H1 (cell line): ENCODE measurements at regions not wholly inside any gene's neighbourhood (a gene's known extent, or its start where the extent isn't known, plus 50 kb on each side); places are given as distances from the start of the nearest gene placed in this dataset.

ENCODE experiments used
- CTCF ChIA-PET: fragments of 300-600 bp; sonication (Branson Sonifier 250); formaldehyde crosslinking; loops from one replicate; lab custom pipeline; 2021; ENCODE audit not compliant: partially characterized antibody; lab: Charles Lee
- POLR2A ChIA-PET: fragments of 300-600 bp; sonication (Branson Sonifier 250); formaldehyde crosslinking; loops from one replicate; lab custom pipeline; 2021; ENCODE audit warnings: inconsistent platforms; ENCODE audit not compliant: partially characterized antibody; lab: Charles Lee
- DNase-seq, 2 experiments: peaks; one replicate each; pipeline versions ENCODE4 v3.0.0 to v3.0.0-alpha.2; 2010 to 2022; ENCODE audit warnings: low spot score in 2 of 2, low read depth in 1 of 2, mixed read lengths in 1 of 2
- FAIRE-seq: peaks from 2 replicates; lab custom pipeline; 2011; peaks lifted over from hg19 to GRCh38; lab: Jason Lieb, UNC
- H2AFZ ChIP-seq: 2 replicates; pipeline ENCODE4 v1.8.1; 2012; ENCODE audit warnings: low read length, inconsistent platforms
- H2AK5ac ChIP-seq: 2 replicates; pipeline ENCODE4 v1.6.1; 2013; ENCODE audit warnings: low read depth, low read length
- H2BK120ac ChIP-seq: replicated peaks from 2 replicates; pipeline ENCODE3; 2013; ENCODE audit warnings: low read depth, low read length, inconsistent platforms
- H2BK12ac ChIP-seq: 2 replicates; pipeline ENCODE4 v1.6.1; 2013; ENCODE audit warnings: low read depth, low read length
- H2BK15ac ChIP-seq: 2 replicates; pipeline ENCODE4 v1.6.1; 2013; ENCODE audit warnings: low read length
- H2BK20ac ChIP-seq: 2 replicates; pipeline ENCODE4 v1.6.1; 2013; ENCODE audit warnings: low read length
- H2BK5ac ChIP-seq: 2 replicates; pipeline ENCODE4 v1.6.1; 2013; ENCODE audit warnings: low read depth, low read length
- H3K14ac ChIP-seq: 2 replicates; pipeline ENCODE4 v1.6.1; 2013; ENCODE audit warnings: inconsistent platforms; ENCODE audit not compliant: insufficient read length
- H3K18ac ChIP-seq: 2 replicates; pipeline ENCODE4 v1.6.1; 2013; ENCODE audit warnings: low read length; ENCODE audit errors: extremely low read depth
- H3K23ac ChIP-seq: 2 replicates; pipeline ENCODE4 v1.6.1; 2013; ENCODE audit warnings: inconsistent platforms; ENCODE audit not compliant: insufficient read length
- H3K23me2 ChIP-seq: 2 replicates; pipeline ENCODE4 v1.6.1; 2013; ENCODE audit warnings: low read depth, low read length
- H3K27ac ChIP-seq: 2 replicates; pipeline ENCODE4 v1.6.1; 2011; ENCODE audit warnings: low read depth, low read length, inconsistent platforms
- H3K27me3 ChIP-seq, 4 experiments: replicated peaks in 1 of 4; 1 replicate in 1 of 4; 2 replicates in 3 of 4; pipeline versions ENCODE4 v1.6.1 to v1.8.1; 2011 to 2013; ENCODE audit warnings: low read length in 3 of 4, mild to moderate bottlenecking in 3 of 4, inconsistent platforms in 2 of 4, mixed read lengths in 2 of 4, moderate library complexity in 1 of 4; ENCODE audit not compliant: control insufficient read depth in 3 of 4, insufficient read depth in 3 of 4; ENCODE audit errors: extremely low read depth in 1 of 4
- H3K36me3 ChIP-seq, 4 experiments: 2 replicates each; pipeline versions ENCODE4 v1.6.1 to v1.8.1; 2011 to 2013; ENCODE audit warnings: mild to moderate bottlenecking in 4 of 4, low read length in 3 of 4, moderate library complexity in 2 of 4, control low read depth in 1 of 4, inconsistent platforms in 1 of 4; ENCODE audit not compliant: insufficient read depth in 4 of 4, control insufficient read depth in 2 of 4
- H3K4ac ChIP-seq: replicated peaks from 2 replicates; pipeline ENCODE3; 2013; ENCODE audit warnings: low read length, low read depth, mixed read lengths, inconsistent platforms; ENCODE audit not compliant: insufficient read length
- H3K4me1 ChIP-seq, 4 experiments: replicated peaks in 1 of 4; 1 replicate in 1 of 4; 2 replicates in 3 of 4; pipeline versions ENCODE4 v1.6.1 to v1.8.1; 2011 to 2013; ENCODE audit warnings: low read length in 3 of 4, inconsistent platforms in 2 of 4, mixed read lengths in 1 of 4; ENCODE audit not compliant: insufficient read depth in 4 of 4, control insufficient read depth in 3 of 4
- H3K4me2 ChIP-seq, 2 experiments: 2 replicates each; pipeline versions ENCODE4 v1.6.1 to v1.8.1; 2011 to 2013; ENCODE audit warnings: low read depth in 2 of 2, low read length in 2 of 2, control low read depth in 1 of 2, inconsistent platforms in 1 of 2, mild to moderate bottlenecking in 1 of 2; ENCODE audit not compliant: insufficient read depth in 1 of 2
- H3K4me3 ChIP-seq, 4 experiments: fragments of 200-600, 300-600 bp in 1 of 4; sonication (generic), shearing (Covaris generic), sonication (Bioruptor Twin) in 1 of 4; 2 replicates each; pipeline versions ENCODE4 v1.5.1 to v1.8.1; 2011 to 2016; ENCODE audit warnings: low read length in 4 of 4, low read depth in 3 of 4, control low read depth in 2 of 4, inconsistent platforms in 2 of 4, mild to moderate bottlenecking in 2 of 4, mixed read lengths in 1 of 4, moderate library complexity in 1 of 4; ENCODE audit not compliant: insufficient read depth in 2 of 4; ENCODE audit errors: extremely low read depth in 1 of 4
- H3K56ac ChIP-seq: replicated peaks from 2 replicates; pipeline ENCODE3; 2013; ENCODE audit warnings: low read depth, mild to moderate bottlenecking, mixed read lengths, low read length, inconsistent platforms; ENCODE audit not compliant: insufficient read length
- H3K79me1 ChIP-seq: 2 replicates; pipeline ENCODE4 v1.6.1; 2013; ENCODE audit warnings: low read depth, low read length, control low read depth
- H3K79me2 ChIP-seq, 2 experiments: 2 replicates each; pipeline versions ENCODE4 v1.6.1 to v1.8.1; 2012 to 2013; ENCODE audit warnings: low read length in 2 of 2, mild to moderate bottlenecking in 2 of 2, inconsistent platforms in 1 of 2; ENCODE audit not compliant: insufficient read depth in 2 of 2, control insufficient read depth in 1 of 2
- H3K9ac ChIP-seq, 4 experiments: replicated peaks in 1 of 4; 1 replicate in 1 of 4; 2 replicates in 3 of 4; pipeline versions ENCODE4 v1.6.1 to v1.8.1; 2011 to 2013; ENCODE audit warnings: low read depth in 3 of 4, low read length in 3 of 4, control low read depth in 2 of 4, mild to moderate bottlenecking in 2 of 4, moderate library complexity in 2 of 4, inconsistent platforms in 1 of 4; ENCODE audit errors: extremely low read depth in 1 of 4
- H3K9me3 ChIP-seq, 2 experiments: 2 replicates each; pipeline versions ENCODE4 v1.6.1 to v1.8.1; 2012 to 2013; ENCODE audit warnings: mild to moderate bottlenecking in 2 of 2, moderate library complexity in 2 of 2, control low read depth in 1 of 2, inconsistent platforms in 1 of 2, low read depth in 1 of 2, low read length in 1 of 2, mixed read lengths in 1 of 2; ENCODE audit not compliant: insufficient read depth in 2 of 2
- H4K20me1 ChIP-seq, 2 experiments: replicated peaks in 1 of 2; 2 replicates each; pipeline versions ENCODE3 to v1.8.1; 2011 to 2013; ENCODE audit warnings: inconsistent platforms in 2 of 2, low read length in 2 of 2, mild to moderate bottlenecking in 1 of 2; ENCODE audit not compliant: insufficient read depth in 2 of 2, control insufficient read depth in 1 of 2
- H4K5ac ChIP-seq: 2 replicates; pipeline ENCODE4 v1.6.1; 2013; ENCODE audit warnings: low read length, low read depth, mixed read lengths, inconsistent platforms; ENCODE audit not compliant: insufficient read length
- H4K8ac ChIP-seq: 2 replicates; pipeline ENCODE4 v1.8.0; 2013; ENCODE audit warnings: mild to moderate bottlenecking, moderate library complexity, low read length, inconsistent platforms; ENCODE audit not compliant: insufficient read depth; ENCODE audit errors: extremely low read depth
- H4K91ac ChIP-seq: replicated peaks from 2 replicates; pipeline ENCODE3; 2013; ENCODE audit warnings: low read length, mixed read lengths, inconsistent platforms; ENCODE audit not compliant: insufficient read length
- GABPA ChIP-seq: IDR thresholded peaks from 2 replicates; pipeline ENCODE4 v1.6.1; 2011; ENCODE audit warnings: mild to moderate bottlenecking, low read length, moderate library complexity, borderline replicate concordance; ENCODE audit not compliant: insufficient read depth
- HDAC6 ChIP-seq: IDR thresholded peaks from one replicate; pipeline ENCODE4 v1.7.1; 2012; ENCODE audit warnings: low read depth, mild to moderate bottlenecking, inconsistent platforms, low read length, moderate library complexity
- POLR2A ChIP-seq, 2 experiments: IDR thresholded peaks; 1 replicate in 1 of 2; 2 replicates in 1 of 2; pipeline ENCODE4 v1.6.1; 2011; ENCODE audit warnings: low read depth in 2 of 2, low read length in 2 of 2, mild to moderate bottlenecking in 2 of 2; ENCODE audit errors: control extremely low read depth in 1 of 2
- SAP30 ChIP-seq: fragments of 300-600 bp; sonication (generic); IDR thresholded peaks from 2 replicates; pipeline ENCODE4 v1.7.1; 2012; ENCODE audit warnings: low read length, moderate library complexity, mild to moderate bottlenecking, inconsistent platforms; ENCODE audit not compliant: insufficient read depth, insufficient replicate concordance
- TBP ChIP-seq: IDR thresholded peaks from 2 replicates; pipeline ENCODE4 v1.6.1; 2011; ENCODE audit warnings: low read depth, low read length, improper control_type of control experiment
- WGBS, 2 experiments: shearing (Covaris generic) in 1 of 2; methylation state at CpG; one replicate each; pipeline versions ENCODE4 v1.1.6 to v1.1.7; 2013 to 2015; ENCODE audit warnings: low lambda C conversion rate in 2 of 2, mixed read lengths in 2 of 2, inconsistent platforms in 1 of 2, low coverage in 1 of 2, missing lambda C conversion rate in 1 of 2; ENCODE audit not compliant: insufficient replicate concordance in 2 of 2, insufficient coverage in 1 of 2, insufficient read length in 1 of 2; ENCODE audit errors: extremely low coverage in 1 of 2, missing lambda C conversion rate in 1 of 2; 5-methylcytosine and 5-hydroxymethylcytosine counted together

DNA sequence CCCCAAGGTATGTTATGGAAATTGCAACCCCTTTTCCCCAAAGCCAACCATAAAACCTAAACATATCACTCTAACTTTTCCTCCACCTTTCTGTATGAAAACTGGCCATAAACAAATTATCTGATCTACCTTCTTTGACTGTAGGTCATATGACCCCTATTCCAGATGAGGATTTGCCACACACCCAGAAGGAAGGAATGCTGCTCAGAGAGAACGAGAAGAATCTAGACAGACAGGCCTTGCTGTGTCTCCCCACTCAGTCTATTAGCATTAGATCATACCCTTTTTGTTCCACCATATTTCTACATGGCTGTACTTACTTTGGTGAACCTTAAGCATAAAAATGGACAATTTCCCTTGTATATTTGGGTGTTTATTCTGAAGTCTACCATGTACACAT lies 113.0 kb upstream of the PHYHIPL start:
- no peak overlapping the region for H4K91ac ChIP-seq
- FAIRE-seq, result no peak
- H3K23ac ChIP-seq, result no peak overlapping the region
- no peak overlapping the region for H3K56ac ChIP-seq
- H3K4me1 ChIP-seq, result peaks cover 0 to 4% (median 2%) of the 10 kb centered on the region in 4 experiments; a peak in 2 of 7 replicates
- no peak overlapping the region for H3K18ac ChIP-seq
- no peak overlapping the region for H3K4me2 ChIP-seq
- H2AFZ ChIP-seq, result no peak overlapping the region
- no peak for TF ChIP-seq POLR2A (IDR thresholded peaks at IDR 0.05; ENCODE audit: control extremely low read depth in 1 of 2, low read depth in 2 of 2, low read length in 2 of 2)
- TF ChIP-seq SAP30, result no peak
- TF ChIP-seq GABPA, result no peak
- no peak for TF ChIP-seq HDAC6
- TF ChIP-seq TBP, result no peak
- CTCF ChIA-PET, result no interaction called here
- no peak overlapping the region for H2BK20ac ChIP-seq
- no peaks in the 10 kb centered on the region for H3K79me1 ChIP-seq
- no peak for DNase-seq
- H3K23me2 ChIP-seq, result no peaks in the 10 kb centered on the region
- H3K9ac ChIP-seq, result no peak overlapping the region
- no peak overlapping the region for H2BK15ac ChIP-seq
- H2BK5ac ChIP-seq, result no peak overlapping the region
- 92% methylated on average over 1 of the region's 1 CpG; no CpG with 5 or more reads in 1 of the 2 experiments for WGBS, 2 experiments
- H4K20me1 ChIP-seq, result no peaks in the 10 kb centered on the region
- no peak overlapping the region for H2BK120ac ChIP-seq
- H2BK12ac ChIP-seq, result no peak overlapping the region
- H3K36me3 ChIP-seq, result no peaks in the 10 kb centered on the region
- no peak overlapping the region for H4K8ac ChIP-seq
- H4K5ac ChIP-seq, result no peak overlapping the region
- peaks cover 0 to 2% (median 0%) of the 10 kb centered on the region in 4 experiments; a peak in 1 of 7 replicates for H3K27me3 ChIP-seq
- H3K27ac ChIP-seq, result no peak overlapping the region
- H3K79me2 ChIP-seq, result no peaks in the 10 kb centered on the region
- no peak overlapping the region for H3K14ac ChIP-seq
- POLR2A ChIA-PET, result no interaction called here
- no peak overlapping the region for H3K4ac ChIP-seq
- H2AK5ac ChIP-seq, result no peak overlapping the region
- H3K4me3 ChIP-seq, result no peak overlapping the region
- H3K9me3 ChIP-seq, result no peaks in the 10 kb centered on the region
